ENCODE measurements at regions not wholly inside any gene's neighbourhood (a gene's known extent, or its start where the extent isn't known, plus 50 kb on each side); places are given as distances from the start of the nearest gene placed in this dataset.

DNA sequence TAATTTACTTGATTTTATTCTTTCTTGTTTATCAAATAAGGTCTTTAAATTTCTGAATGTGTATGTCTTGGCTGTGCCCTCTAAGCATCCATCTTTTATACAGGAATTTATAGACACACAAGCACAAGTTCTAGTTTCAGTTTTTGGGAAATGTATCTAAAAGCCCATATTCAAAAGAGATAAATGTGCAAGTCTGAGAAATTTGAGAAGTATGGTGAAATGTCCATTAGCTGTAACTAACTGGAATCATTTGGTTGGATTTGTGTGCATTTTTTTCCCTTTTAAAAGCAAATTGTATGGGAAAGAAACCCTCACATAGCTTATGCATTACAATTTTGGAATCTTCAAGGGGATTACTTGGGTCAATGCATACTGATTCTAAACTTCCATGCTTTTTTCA lies 532.0 kb downstream of the KLF5 start:
- TF ChIP-seq, protein P1, sequence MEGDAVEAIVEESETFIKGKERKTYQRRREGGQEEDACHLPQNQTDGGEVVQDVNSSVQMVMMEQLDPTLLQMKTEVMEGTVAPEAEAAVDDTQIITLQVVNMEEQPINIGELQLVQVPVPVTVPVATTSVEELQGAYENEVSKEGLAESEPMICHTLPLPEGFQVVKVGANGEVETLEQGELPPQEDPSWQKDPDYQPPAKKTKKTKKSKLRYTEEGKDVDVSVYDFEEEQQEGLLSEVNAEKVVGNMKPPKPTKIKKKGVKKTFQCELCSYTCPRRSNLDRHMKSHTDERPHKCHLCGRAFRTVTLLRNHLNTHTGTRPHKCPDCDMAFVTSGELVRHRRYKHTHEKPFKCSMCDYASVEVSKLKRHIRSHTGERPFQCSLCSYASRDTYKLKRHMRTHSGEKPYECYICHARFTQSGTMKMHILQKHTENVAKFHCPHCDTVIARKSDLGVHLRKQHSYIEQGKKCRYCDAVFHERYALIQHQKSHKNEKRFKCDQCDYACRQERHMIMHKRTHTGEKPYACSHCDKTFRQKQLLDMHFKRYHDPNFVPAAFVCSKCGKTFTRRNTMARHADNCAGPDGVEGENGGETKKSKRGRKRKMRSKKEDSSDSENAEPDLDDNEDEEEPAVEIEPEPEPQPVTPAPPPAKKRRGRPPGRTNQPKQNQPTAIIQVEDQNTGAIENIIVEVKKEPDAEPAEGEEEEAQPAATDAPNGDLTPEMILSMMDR (conservative IDR thresholded peaks at IDR 0.05; ENCODE audit: low read depth, low read length): no peak
- TF ChIP-seq MAZ (IDR thresholded peaks at IDR 0.05; ENCODE audit: borderline replicate concordance, low read depth, low read length) (no peak), POLR2A (IDR thresholded peaks at IDR 0.05; ENCODE audit: low read depth, low read length) (no peak), BHLHE40 (IDR thresholded peaks at IDR 0.05; ENCODE audit: low read depth, low read length) (no peak), FOS (IDR thresholded peaks at IDR 0.05; ENCODE audit: low read depth, low read length) (no peak), MXI1 (IDR thresholded peaks at IDR 0.05; ENCODE audit: borderline replicate concordance, low read depth, low read length) (no peak), RFX5 (IDR thresholded peaks at IDR 0.05; ENCODE audit: low read depth, low read length) (no peak), CEBPB (IDR thresholded peaks at IDR 0.05; ENCODE audit: low read depth, low read length) (no peak)
